ENCODE measurements at regions not wholly inside any gene's neighbourhood (a gene's known extent, or its start where the extent isn't known, plus 50 kb on each side); places are given as distances from the start of the nearest gene placed in this dataset.

- TF ChIP-seq SPI1 (IDR thresholded peaks at IDR 0.05; ENCODE audit: low read depth, low read length) (no peak), POLR2AphosphoS5 (IDR thresholded peaks at IDR 0.05; ENCODE audit: low read depth, low read length) (no peak), POLR2A (IDR thresholded peaks at IDR 0.05; ENCODE audit: low read depth, low read length) (no peak)
Observed at GRCh38 chr1:90348934-90349333, 354.0 kb downstream of the ZNF326 start.
